GM12873 (cell line): ENCODE measurements at regions not wholly inside any gene's neighbourhood (a gene's known extent, or its start where the extent isn't known, plus 50 kb on each side); places are given as distances from the start of the nearest gene placed in this dataset.

ENCODE experiments used
- TF ChIP-seq, protein P1 (sequence below): IDR thresholded peaks from 2 replicates; pipeline ENCODE4 v1.5.1; 2012; ENCODE audit warnings: low read depth, mild to moderate bottlenecking, moderate library complexity, low read length, control low read depth; ENCODE audit not compliant: insufficient read depth; ENCODE audit errors: missing control alignments

GRCh38 chr10:90245623-90246022 is 544.2 kb downstream of the KIF20B start:
- TF ChIP-seq, protein P1, sequence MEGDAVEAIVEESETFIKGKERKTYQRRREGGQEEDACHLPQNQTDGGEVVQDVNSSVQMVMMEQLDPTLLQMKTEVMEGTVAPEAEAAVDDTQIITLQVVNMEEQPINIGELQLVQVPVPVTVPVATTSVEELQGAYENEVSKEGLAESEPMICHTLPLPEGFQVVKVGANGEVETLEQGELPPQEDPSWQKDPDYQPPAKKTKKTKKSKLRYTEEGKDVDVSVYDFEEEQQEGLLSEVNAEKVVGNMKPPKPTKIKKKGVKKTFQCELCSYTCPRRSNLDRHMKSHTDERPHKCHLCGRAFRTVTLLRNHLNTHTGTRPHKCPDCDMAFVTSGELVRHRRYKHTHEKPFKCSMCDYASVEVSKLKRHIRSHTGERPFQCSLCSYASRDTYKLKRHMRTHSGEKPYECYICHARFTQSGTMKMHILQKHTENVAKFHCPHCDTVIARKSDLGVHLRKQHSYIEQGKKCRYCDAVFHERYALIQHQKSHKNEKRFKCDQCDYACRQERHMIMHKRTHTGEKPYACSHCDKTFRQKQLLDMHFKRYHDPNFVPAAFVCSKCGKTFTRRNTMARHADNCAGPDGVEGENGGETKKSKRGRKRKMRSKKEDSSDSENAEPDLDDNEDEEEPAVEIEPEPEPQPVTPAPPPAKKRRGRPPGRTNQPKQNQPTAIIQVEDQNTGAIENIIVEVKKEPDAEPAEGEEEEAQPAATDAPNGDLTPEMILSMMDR = no peak

DNA sequence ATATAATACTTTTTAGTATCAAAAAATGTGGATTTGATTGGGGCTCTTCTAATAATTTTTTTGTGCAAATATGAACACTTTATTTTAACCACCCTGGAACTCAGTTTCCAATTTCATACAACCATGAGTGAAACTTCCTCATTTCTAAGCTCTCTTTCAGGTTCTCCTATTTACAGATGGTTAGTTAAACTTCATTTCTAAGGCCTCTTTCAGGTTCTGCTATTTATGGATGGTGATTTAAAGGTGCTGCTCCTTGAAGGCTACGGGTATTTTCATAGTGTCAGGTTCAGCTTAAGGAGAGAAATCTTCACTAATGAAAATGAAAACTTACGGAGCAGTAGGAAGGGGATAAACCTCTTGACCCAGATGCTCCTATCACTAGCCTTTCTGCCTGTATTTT is 568.3 kb downstream of the KIF20B start:
- TF ChIP-seq, protein P1 = no peak

DNA sequence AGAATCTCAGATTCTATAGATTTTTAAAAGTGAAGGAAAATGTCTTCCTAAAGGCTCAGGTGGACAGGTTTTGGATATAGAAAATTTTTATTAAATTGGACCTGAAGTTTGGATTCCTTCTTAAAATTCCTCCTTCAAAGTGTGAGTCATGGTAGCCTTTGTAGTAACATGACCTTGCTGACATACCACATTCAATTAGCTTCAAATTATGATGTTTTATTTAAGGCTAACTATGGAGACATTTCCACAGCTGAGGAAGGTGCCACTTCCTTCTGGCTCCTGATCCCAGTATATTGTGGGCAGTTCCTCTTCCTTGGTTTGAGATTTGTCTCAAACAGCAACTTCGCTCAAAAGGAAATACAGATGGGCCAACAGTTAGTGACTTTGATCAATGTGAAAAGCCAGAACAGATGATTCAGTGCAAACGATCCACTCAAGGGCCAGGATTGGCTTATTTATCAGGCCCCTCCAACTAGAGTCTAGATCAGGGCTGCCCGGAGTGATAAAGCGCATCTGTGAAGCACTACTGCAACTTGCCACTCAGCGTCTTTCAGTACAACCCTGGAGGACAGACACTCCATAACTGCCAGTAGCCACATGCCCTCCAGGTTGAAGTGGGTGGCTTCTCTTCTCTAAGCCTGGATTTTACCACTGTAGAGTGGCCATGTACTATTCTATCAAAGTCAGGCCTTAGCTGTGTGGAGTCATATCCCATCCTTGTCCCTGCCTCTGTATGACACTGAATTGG is 573.5 kb downstream of the KIF20B start:
- TF ChIP-seq, protein P1 = no peak

DNA sequence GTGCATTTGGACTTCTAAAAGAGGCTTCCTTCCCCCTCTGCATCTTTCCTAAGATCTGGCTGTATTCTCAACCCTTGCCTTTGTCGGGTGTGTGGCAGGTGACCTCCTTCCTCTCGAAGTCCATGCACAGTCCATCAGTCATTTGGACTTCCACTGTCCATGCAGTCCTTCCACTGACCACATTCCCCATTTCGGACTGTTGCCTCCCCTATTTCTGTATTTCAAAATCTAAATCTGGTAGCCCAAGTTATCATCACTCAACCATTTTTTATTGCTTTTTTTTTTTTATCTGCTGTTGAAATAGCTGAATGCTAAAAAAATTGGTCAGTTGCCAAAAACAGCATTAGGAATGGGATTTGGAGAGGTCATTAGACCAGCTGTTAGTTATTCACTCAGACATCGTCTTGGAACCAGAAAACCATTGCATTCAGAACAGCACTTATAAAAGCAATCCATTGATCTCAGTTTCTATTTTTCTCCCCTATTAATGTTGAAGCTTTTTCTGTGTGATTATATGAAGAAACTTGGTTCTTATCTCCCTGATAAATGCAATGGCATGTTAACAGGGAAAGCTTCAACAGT is 575.6 kb downstream of the KIF20B start:
- TF ChIP-seq, protein P1 = no peak

- TF ChIP-seq, protein P1 = no peak
Measured at GRCh38 chr10:90286406-90286805, 571.4 kb downstream of the HTR7 start.

- TF ChIP-seq, protein P1 = no peak
Measured at GRCh38 chr10:90286941-90287340, 570.9 kb downstream of the HTR7 start.

- TF ChIP-seq, protein P1 = no peak
Measured at GRCh38 chr10:90288391-90288933, 569.4 kb downstream of the HTR7 start.
